NB4 (cell line): ENCODE measurements at regions not wholly inside any gene's neighbourhood (a gene's known extent, or its start where the extent isn't known, plus 50 kb on each side); places are given as distances from the start of the nearest gene placed in this dataset.

Experiments used
- CTCF ChIP-seq: IDR thresholded peaks from one replicate; pipeline ENCODE4 v1.5.1; 2012; ENCODE audit warnings: low read depth, low read length
- MAX ChIP-seq: IDR thresholded peaks from 2 replicates; pipeline ENCODE4 v1.6.1; 2011; ENCODE audit warnings: low read depth, low read length
- MYC ChIP-seq: IDR thresholded peaks from 2 replicates; pipeline ENCODE4 v1.6.1; 2011; ENCODE audit warnings: low read depth, low read length
- POLR2A ChIP-seq: IDR thresholded peaks from 2 replicates; pipeline ENCODE4 v1.6.1; 2011; ENCODE audit warnings: mild to moderate bottlenecking; ENCODE audit not compliant: insufficient read length; ENCODE audit errors: extremely low read depth

GRCh38 chrX:42869011-42869410, 91.0 kb upstream of the PPP1R2C start:
- TF ChIP-seq MAX (no peak), CTCF (no peak), POLR2A (no peak), MYC (no peak)
